H9 (cell line): ENCODE measurements at regions not wholly inside any gene's neighbourhood (a gene's known extent, or its start where the extent isn't known, plus 50 kb on each side); places are given as distances from the start of the nearest gene placed in this dataset.

ENCODE experiments used
- DNase-seq: peaks from one replicate; pipeline ENCODE4 v3.0.0-alpha.2; 2017
- H2AFZ ChIP-seq: one replicate; pipeline ENCODE4 v1.6.1; 2013; ENCODE audit warnings: mild to moderate bottlenecking, low read length, control low read depth, moderate library complexity
- H2AK5ac ChIP-seq: 2 replicates; pipeline ENCODE4 v1.6.1; 2013; ENCODE audit warnings: low read length, control low read depth, mixed read lengths; ENCODE audit not compliant: insufficient read length
- H2BK120ac ChIP-seq: one replicate; pipeline ENCODE4 v1.6.1; 2013; ENCODE audit warnings: low read depth, mild to moderate bottlenecking, low read length, control low read depth, inconsistent platforms; ENCODE audit not compliant: poor library complexity, severe bottlenecking
- H2BK12ac ChIP-seq: 2 replicates; pipeline ENCODE4 v1.6.1; 2013; ENCODE audit warnings: low read length, control low read depth, mixed read lengths, low read depth; ENCODE audit not compliant: insufficient read length
- H2BK15ac ChIP-seq: 2 replicates; pipeline ENCODE4 v1.6.1; 2013; ENCODE audit warnings: low read depth, low read length, control low read depth
- H2BK20ac ChIP-seq: one replicate; pipeline ENCODE4 v1.6.1; 2013; ENCODE audit warnings: low read depth, mild to moderate bottlenecking, low read length, control low read depth, inconsistent platforms; ENCODE audit not compliant: poor library complexity, severe bottlenecking
- H2BK5ac ChIP-seq: 2 replicates; pipeline ENCODE4 v1.6.1; 2013; ENCODE audit warnings: low read length, control low read depth, mixed read lengths; ENCODE audit not compliant: insufficient read length
- H3K14ac ChIP-seq: 2 replicates; pipeline ENCODE4 v1.6.1; 2013; ENCODE audit warnings: low read length, control low read depth; ENCODE audit not compliant: insufficient read depth
- H3K18ac ChIP-seq: 2 replicates; pipeline ENCODE4 v1.6.1; 2013; ENCODE audit warnings: low read depth, mild to moderate bottlenecking, mixed read lengths, low read length, control low read depth; ENCODE audit not compliant: insufficient read length
- H3K23ac ChIP-seq: 2 replicates; pipeline ENCODE4 v1.6.1; 2013; ENCODE audit warnings: low read length, control low read depth, mixed read lengths, low read depth; ENCODE audit not compliant: insufficient read length
- H3K23me2 ChIP-seq: 2 replicates; pipeline ENCODE4 v1.6.1; 2013; ENCODE audit warnings: low read depth, mild to moderate bottlenecking, mixed read lengths, low read length, control low read depth; ENCODE audit not compliant: insufficient read length, poor library complexity, severe bottlenecking
- H3K27ac ChIP-seq: 2 replicates; pipeline ENCODE4 v1.5.1; 2013; ENCODE audit warnings: low read length, control low read depth, mixed read lengths, low read depth; ENCODE audit not compliant: insufficient read length
- H3K27me3 ChIP-seq: 2 replicates; pipeline ENCODE4 v1.6.1; 2013; ENCODE audit warnings: low read length, control low read depth, inconsistent platforms; ENCODE audit not compliant: insufficient read depth
- H3K4ac ChIP-seq: 2 replicates; pipeline ENCODE4 v1.6.1; 2013; ENCODE audit warnings: low read depth, mild to moderate bottlenecking, control low read depth, inconsistent platforms, low read length, moderate library complexity
- H3K4me1 ChIP-seq: 2 replicates; pipeline ENCODE4 v1.6.1; 2013; ENCODE audit warnings: low read length, control low read depth, inconsistent platforms; ENCODE audit not compliant: insufficient read depth
- H3K4me2 ChIP-seq: 2 replicates; pipeline ENCODE4 v1.6.1; 2013; ENCODE audit warnings: low read length, control low read depth, mixed read lengths; ENCODE audit not compliant: insufficient read length, insufficient read depth
- H3K56ac ChIP-seq: 2 replicates; pipeline ENCODE4 v1.6.1; 2013; ENCODE audit warnings: low read depth, mild to moderate bottlenecking, mixed read lengths, low read length, control low read depth; ENCODE audit not compliant: insufficient read length
- H3K79me1 ChIP-seq: 2 replicates; pipeline ENCODE4 v1.6.1; 2013; ENCODE audit warnings: low read depth, mild to moderate bottlenecking, moderate library complexity, low read length, control low read depth, inconsistent platforms; ENCODE audit not compliant: insufficient read depth, poor library complexity, severe bottlenecking
- H3K79me2 ChIP-seq: 2 replicates; pipeline ENCODE4 v1.6.1; 2013; ENCODE audit warnings: low read length, control low read depth, inconsistent platforms; ENCODE audit not compliant: insufficient read depth
- H3K9ac ChIP-seq: 2 replicates; pipeline ENCODE4 v1.6.1; 2013; ENCODE audit warnings: low read length, control low read depth, mixed read lengths; ENCODE audit not compliant: insufficient read length; ENCODE audit errors: extremely low read depth
- H3K9me3 ChIP-seq: one replicate; pipeline ENCODE4 v1.6.1; 2013; ENCODE audit warnings: low read depth, low read length, inconsistent platforms; ENCODE audit not compliant: control insufficient read depth
- H3T11ph ChIP-seq: one replicate; pipeline ENCODE4 v1.6.1; 2013; ENCODE audit warnings: mild to moderate bottlenecking, low read length, control low read depth, inconsistent platforms
- H4K20me1 ChIP-seq: one replicate; pipeline ENCODE4 v1.6.1; 2013; ENCODE audit not compliant: control insufficient read depth, insufficient read length, insufficient read depth
- H4K5ac ChIP-seq: 2 replicates; pipeline ENCODE4 v1.6.1; 2013; ENCODE audit warnings: low read depth, mild to moderate bottlenecking, mixed read lengths, low read length, control low read depth; ENCODE audit not compliant: insufficient read length
- H4K8ac ChIP-seq: replicated peaks from 2 replicates; pipeline ENCODE4 v1.6.1; 2013; ENCODE audit warnings: low read length, control low read depth, mixed read lengths, low read depth; ENCODE audit not compliant: insufficient read length
- H4K91ac ChIP-seq: 2 replicates; pipeline ENCODE4 v1.6.1; 2013; ENCODE audit warnings: low read depth, mild to moderate bottlenecking, moderate library complexity, mixed read lengths, low read length, control low read depth; ENCODE audit not compliant: insufficient read length
- H3K27ac Mint-ChIP-seq, 3 experiments: 2 replicates in 2 of 3; 3 replicates in 1 of 3; pipeline ENCODE4 v1.8.0; 2020 to 2021; ENCODE audit warnings: mixed read lengths in 3 of 3, mild to moderate bottlenecking in 1 of 3, moderate library complexity in 1 of 3
- H3K27me3 Mint-ChIP-seq: 2 replicates; pipeline ENCODE4 v1.8.0; 2021; ENCODE audit warnings: low read depth, mild to moderate bottlenecking, moderate library complexity, mixed read lengths
- H3K36me3 Mint-ChIP-seq, 3 experiments: 2 replicates in 2 of 3; 3 replicates in 1 of 3; pipeline ENCODE4 v1.8.0; 2020 to 2021; ENCODE audit warnings: low read depth in 3 of 3, mixed read lengths in 3 of 3; ENCODE audit not compliant: insufficient read depth in 1 of 3
- H3K4me1 Mint-ChIP-seq, 2 experiments: 2 replicates each; pipeline ENCODE4 v1.8.0; 2020; ENCODE audit warnings: mixed read lengths in 2 of 2
- H3K4me3 Mint-ChIP-seq, 2 experiments: 2 replicates in 1 of 2; 3 replicates in 1 of 2; pipeline ENCODE4 v1.8.0; 2020 to 2021; ENCODE audit warnings: mild to moderate bottlenecking in 2 of 2, mixed read lengths in 2 of 2, moderate library complexity in 1 of 2
- H3K9me3 Mint-ChIP-seq, 2 experiments: 2 replicates in 1 of 2; 3 replicates in 1 of 2; pipeline ENCODE4 v1.8.0; 2020; ENCODE audit warnings: mild to moderate bottlenecking in 2 of 2, mixed read lengths in 2 of 2, moderate library complexity in 1 of 2
- whole genome bisulfite sequencing: extraction: QIAGEN DNeasy Blood & Tissue Kit; methylation state at CpG from one replicate; pipeline ENCODE4 v1.1.7; 2013; ENCODE audit warnings: missing lambda C conversion rate, low lambda C conversion rate, mixed read lengths; ENCODE audit not compliant: insufficient read length; ENCODE audit errors: extremely low coverage; 5-methylcytosine and 5-hydroxymethylcytosine counted together
- TF ChIP-seq, protein P1 (sequence below): fragments of 200-600 bp; sonication (generic); conservative IDR thresholded peaks from 3 replicates; pipeline ENCODE4 v1.8.0; 2021; ENCODE audit warnings: antibody characterized with exemption, mild to moderate bottlenecking

DNA sequence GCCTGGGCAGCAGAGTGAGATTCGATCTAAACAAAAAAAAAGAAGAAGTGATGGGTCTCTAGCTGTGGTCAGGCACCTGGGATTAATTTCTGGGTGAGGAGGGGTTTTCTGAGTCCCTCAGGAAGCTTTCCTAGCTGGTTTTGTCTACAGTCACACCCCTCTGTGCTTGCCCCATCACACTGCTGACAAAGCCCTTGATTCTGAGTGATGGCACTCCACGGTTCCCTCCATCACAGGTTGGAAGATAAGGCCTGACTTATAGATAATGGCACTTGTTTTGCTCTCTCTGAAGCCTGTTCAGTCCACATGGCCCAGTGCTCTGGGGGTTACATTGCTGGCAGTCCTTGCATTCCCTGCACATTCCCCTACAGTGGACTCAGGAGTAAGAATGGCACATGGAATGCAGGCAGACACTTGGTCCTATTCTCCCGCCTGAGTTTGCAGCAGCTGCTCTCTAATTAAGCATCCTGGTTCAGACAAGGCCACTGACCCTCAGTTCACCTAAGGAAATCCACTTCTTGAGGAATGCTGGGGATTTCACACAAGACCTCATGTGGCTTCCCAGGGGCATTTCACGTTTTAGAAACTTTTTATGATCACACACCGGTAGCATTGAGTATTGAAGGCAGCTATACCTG lies 81.0 kb upstream of the NMNAT3 start:
- Mint-ChIP-seq H3K4me3 (no peak overlapping the region), H3K36me3 (no peaks in the 10 kb centered on the region), H3K9me3 (no peaks in the 10 kb centered on the region), H3K27ac (peak overlapping the region in 1 of 3 experiments; percentile 18; a peak in 1 of 7 replicates), H3K27me3 (no peaks in the 10 kb centered on the region; the same call in 1 of the 2 replicates), H3K4me1 (no peaks in the 10 kb centered on the region)
- H3K4me2 ChIP-seq, result no peak overlapping the region
- H3K27ac ChIP-seq, result no peak overlapping the region
- H3K14ac ChIP-seq, result no peak overlapping the region
- H2AFZ ChIP-seq, result no peak overlapping the region
- no peak overlapping the region for H4K91ac ChIP-seq
- H3K79me1 ChIP-seq, result no peaks in the 10 kb centered on the region
- H4K20me1 ChIP-seq, result no peaks in the 10 kb centered on the region
- H3K9me3 ChIP-seq, result no peaks in the 10 kb centered on the region
- no peak overlapping the region for H3K23ac ChIP-seq
- no peak overlapping the region for H4K8ac ChIP-seq
- H3K18ac ChIP-seq, result no peak overlapping the region
- H2BK20ac ChIP-seq, result no peak overlapping the region
- H2BK12ac ChIP-seq, result no peak overlapping the region
- no peaks in the 10 kb centered on the region for H3K23me2 ChIP-seq
- H3K4ac ChIP-seq, result no peak overlapping the region
- no peak for DNase-seq
- H3K27me3 ChIP-seq, result no peaks in the 10 kb centered on the region
- no peak overlapping the region for H2BK5ac ChIP-seq
- TF ChIP-seq, protein P1, sequence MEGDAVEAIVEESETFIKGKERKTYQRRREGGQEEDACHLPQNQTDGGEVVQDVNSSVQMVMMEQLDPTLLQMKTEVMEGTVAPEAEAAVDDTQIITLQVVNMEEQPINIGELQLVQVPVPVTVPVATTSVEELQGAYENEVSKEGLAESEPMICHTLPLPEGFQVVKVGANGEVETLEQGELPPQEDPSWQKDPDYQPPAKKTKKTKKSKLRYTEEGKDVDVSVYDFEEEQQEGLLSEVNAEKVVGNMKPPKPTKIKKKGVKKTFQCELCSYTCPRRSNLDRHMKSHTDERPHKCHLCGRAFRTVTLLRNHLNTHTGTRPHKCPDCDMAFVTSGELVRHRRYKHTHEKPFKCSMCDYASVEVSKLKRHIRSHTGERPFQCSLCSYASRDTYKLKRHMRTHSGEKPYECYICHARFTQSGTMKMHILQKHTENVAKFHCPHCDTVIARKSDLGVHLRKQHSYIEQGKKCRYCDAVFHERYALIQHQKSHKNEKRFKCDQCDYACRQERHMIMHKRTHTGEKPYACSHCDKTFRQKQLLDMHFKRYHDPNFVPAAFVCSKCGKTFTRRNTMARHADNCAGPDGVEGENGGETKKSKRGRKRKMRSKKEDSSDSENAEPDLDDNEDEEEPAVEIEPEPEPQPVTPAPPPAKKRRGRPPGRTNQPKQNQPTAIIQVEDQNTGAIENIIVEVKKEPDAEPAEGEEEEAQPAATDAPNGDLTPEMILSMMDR, result no peak
- H3K9ac ChIP-seq, result no peak overlapping the region
- no CpG with 5 or more reads among the region's 5 CpGs for WGBS
- no peak overlapping the region for H2BK120ac ChIP-seq
- no peak overlapping the region for H2BK15ac ChIP-seq
- no peak overlapping the region for H3T11ph ChIP-seq
- H3K4me1 ChIP-seq, result no peaks in the 10 kb centered on the region
- no peak overlapping the region for H2AK5ac ChIP-seq
- H4K5ac ChIP-seq, result no peak overlapping the region
- no peak overlapping the region for H3K56ac ChIP-seq
- no peaks in the 10 kb centered on the region for H3K79me2 ChIP-seq
